ENCODE measurements at regions not wholly inside any gene's neighbourhood (a gene's known extent, or its start where the extent isn't known, plus 50 kb on each side); places are given as distances from the start of the nearest gene placed in this dataset.
A peak's percentile ranks its signal among the peaks of the same experiment; 100 is the strongest.

DNA sequence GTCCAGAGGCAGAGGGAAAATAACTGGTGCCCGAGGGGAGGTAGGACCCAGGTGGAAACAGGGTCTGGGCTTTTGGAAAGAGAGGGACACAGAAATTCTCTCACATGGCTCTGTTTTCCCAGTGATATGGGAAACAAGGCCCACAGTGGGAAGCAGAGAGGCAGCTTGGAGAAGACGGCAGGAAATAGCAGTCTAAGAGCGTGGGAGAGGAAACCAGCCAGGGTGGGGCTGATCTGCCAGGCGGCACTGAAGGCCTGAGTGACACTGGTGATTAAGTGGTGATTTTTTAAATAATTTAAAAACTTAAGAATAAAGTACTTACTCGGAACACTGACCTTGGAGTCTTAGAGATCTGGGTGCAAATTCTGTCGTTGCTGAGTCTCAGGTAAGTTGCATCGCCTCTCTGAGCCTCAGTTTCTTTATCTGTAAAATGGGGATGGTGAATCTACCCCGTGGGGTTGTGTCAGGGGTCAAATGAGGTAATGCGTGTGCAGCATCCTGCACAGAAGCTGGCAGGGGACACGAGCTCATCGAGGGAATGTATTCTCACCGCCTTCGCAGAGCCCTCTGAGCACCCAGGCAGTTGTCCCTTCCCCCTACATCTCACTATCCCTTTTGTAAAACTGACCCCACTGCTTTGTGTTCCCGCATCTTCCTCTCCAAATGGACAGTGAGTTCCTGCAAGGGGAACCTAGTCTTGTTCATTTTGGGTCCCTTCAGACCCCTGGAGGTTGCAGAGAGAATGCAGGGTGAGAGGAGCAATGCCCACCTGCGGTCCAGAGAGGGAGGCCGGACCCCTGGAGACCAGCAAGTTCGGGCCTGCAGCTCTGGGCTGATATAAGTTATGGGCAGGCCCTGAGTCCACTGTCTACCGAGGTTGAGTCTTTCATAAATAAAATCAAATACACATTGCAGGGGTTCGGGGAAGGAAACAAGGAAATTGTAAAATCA is 228.6 kb upstream of the PMEPA1 start:
- Histone ChIP-seq H3F3A (ENCODE audit: low read length, unreplicated experiment) (no peaks in the 10 kb centered on the region), H3K79me2 (ENCODE audit: low read length) (no peaks in the 10 kb centered on the region), H3K4me1 (ENCODE audit: insufficient read depth, low read length) (peaks cover 51% of the 10 kb centered on the region), H4K20me1 (ENCODE audit: low read length) (no peaks in the 10 kb centered on the region), H3K4me2 (ENCODE audit: low read length) (peak overlapping the region; percentile 69), H3K9me2 (replicated peaks; ENCODE audit: low read length) (no peaks in the 10 kb centered on the region), H3K27ac (ENCODE audit: low read length) (peak overlapping the region; percentile 79), H3K27me3 (ENCODE audit: low read length) (no peaks in the 10 kb centered on the region), H3K9me3 (ENCODE audit: low read length) (no peaks in the 10 kb centered on the region), H3K4me3 (ENCODE audit: low read length) (no peak overlapping the region), H3K9ac (ENCODE audit: low read length) (peak overlapping the region; percentile 6; the same call in 1 of the 2 replicates), H2AFZ (ENCODE audit: low read length) (no peak overlapping the region), H3K36me3 (ENCODE audit: low read depth, low read length) (no peaks in the 10 kb centered on the region)
- BruUV-seq (replicated peaks): no TSS peak
- CTCF ChIA-PET: interaction anchor here (1.0 kb wide), 1 partner anchor 21 kb away, joined by 3 read pairs; no protein-coding TSS in a partner anchor
- DNase-seq (no peak), ATAC-seq (no peak)
- POLR2A ChIA-PET (ENCODE audit: unreplicated experiment): interaction anchor here (0.6 kb wide), 1 partner anchor 306 kb away, joined by 8 read pairs; no protein-coding TSS in a partner anchor
- intact Hi-C loops (cut with micrococcal nuclease): no loop called here
- TF ChIP-seq EZH2 (IDR thresholded peaks at IDR 0.05; ENCODE audit: low read length, unreplicated experiment) (no peak), EZH2phosphoT487 (IDR thresholded peaks at IDR 0.05; ENCODE audit: borderline replicate concordance, low read length) (no peak)
- TF ChIP-seq, protein P1, sequence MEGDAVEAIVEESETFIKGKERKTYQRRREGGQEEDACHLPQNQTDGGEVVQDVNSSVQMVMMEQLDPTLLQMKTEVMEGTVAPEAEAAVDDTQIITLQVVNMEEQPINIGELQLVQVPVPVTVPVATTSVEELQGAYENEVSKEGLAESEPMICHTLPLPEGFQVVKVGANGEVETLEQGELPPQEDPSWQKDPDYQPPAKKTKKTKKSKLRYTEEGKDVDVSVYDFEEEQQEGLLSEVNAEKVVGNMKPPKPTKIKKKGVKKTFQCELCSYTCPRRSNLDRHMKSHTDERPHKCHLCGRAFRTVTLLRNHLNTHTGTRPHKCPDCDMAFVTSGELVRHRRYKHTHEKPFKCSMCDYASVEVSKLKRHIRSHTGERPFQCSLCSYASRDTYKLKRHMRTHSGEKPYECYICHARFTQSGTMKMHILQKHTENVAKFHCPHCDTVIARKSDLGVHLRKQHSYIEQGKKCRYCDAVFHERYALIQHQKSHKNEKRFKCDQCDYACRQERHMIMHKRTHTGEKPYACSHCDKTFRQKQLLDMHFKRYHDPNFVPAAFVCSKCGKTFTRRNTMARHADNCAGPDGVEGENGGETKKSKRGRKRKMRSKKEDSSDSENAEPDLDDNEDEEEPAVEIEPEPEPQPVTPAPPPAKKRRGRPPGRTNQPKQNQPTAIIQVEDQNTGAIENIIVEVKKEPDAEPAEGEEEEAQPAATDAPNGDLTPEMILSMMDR (conservative IDR thresholded peaks at IDR 0.05; ENCODE audit: low read depth, low read length): peak; percentile 20; the same call in 1 of the 2 replicates

DNA sequence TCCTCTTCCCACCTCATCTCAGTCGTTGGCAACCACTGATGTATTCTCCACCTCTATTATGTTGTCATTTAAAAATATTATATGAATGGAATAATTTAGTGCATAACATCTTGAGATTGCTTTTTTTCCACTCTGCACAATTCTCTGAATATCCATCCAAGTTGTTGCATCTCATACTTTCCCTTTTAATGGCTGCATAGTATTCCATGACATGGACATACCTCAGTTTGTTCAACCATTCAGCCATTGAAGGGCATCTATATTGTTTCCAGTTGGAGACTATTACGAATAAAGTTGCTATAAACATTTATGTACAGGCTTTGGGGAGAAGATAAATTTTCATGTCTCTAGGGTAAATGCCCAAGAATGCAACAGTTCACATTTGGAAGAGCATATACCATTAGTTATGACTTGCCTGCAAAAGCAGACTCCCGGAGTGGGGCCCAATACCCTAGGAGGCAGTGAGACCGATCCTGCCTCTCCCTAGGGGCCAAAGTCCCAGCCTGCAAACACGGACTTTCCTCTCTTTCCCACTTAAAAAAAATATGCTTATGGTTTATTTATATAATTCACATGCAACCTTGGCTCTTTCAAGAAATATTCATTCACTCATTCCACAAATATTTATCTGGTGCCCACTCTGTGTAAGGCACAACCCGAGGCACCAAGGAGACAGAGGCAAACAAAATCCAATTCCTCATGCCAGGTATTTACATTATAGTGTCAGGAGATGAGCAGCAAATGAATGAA is 227.0 kb upstream of the PMEPA1 start:
- TF ChIP-seq EZH2 (IDR thresholded peaks at IDR 0.05; ENCODE audit: low read length, unreplicated experiment) (no peak), EZH2phosphoT487 (IDR thresholded peaks at IDR 0.05; ENCODE audit: borderline replicate concordance, low read length) (no peak)
- TF ChIP-seq, protein P1 (conservative IDR thresholded peaks at IDR 0.05; ENCODE audit: low read depth, low read length): no peak
- ChIA-PET POLR2A (ENCODE audit: unreplicated experiment) (no interaction called here), CTCF (no interaction called here)
- no TSS peak for BruUV-seq (replicated peaks)
- no peak for ATAC-seq
- intact Hi-C loops (cut with micrococcal nuclease): no loop called here
- Histone ChIP-seq H3K27me3 (ENCODE audit: low read length) (no peaks in the 10 kb centered on the region), H4K20me1 (ENCODE audit: low read length) (no peaks in the 10 kb centered on the region), H3K9me2 (replicated peaks; ENCODE audit: low read length) (no peaks in the 10 kb centered on the region), H2AFZ (ENCODE audit: low read length) (0 out of 2 replicates have a peak overlapping the region, but pooled peaks have one; percentile 1), H3K4me1 (ENCODE audit: insufficient read depth, low read length) (peaks cover 46% of the 10 kb centered on the region), H3K4me3 (ENCODE audit: low read length) (no peak overlapping the region), H3K79me2 (ENCODE audit: low read length) (no peaks in the 10 kb centered on the region), H3K36me3 (ENCODE audit: low read depth, low read length) (no peaks in the 10 kb centered on the region), H3K9ac (ENCODE audit: low read length) (no peak overlapping the region), H3K4me2 (ENCODE audit: low read length) (no peak overlapping the region), H3K27ac (ENCODE audit: low read length) (no peak overlapping the region), H3K9me3 (ENCODE audit: low read length) (no peaks in the 10 kb centered on the region), H3F3A (ENCODE audit: low read length, unreplicated experiment) (no peaks in the 10 kb centered on the region)
- DNase-seq: peak; percentile 38
